ENCODE measurements at regions not wholly inside any gene's neighbourhood (a gene's known extent, or its start where the extent isn't known, plus 50 kb on each side); places are given as distances from the start of the nearest gene placed in this dataset.

DNA sequence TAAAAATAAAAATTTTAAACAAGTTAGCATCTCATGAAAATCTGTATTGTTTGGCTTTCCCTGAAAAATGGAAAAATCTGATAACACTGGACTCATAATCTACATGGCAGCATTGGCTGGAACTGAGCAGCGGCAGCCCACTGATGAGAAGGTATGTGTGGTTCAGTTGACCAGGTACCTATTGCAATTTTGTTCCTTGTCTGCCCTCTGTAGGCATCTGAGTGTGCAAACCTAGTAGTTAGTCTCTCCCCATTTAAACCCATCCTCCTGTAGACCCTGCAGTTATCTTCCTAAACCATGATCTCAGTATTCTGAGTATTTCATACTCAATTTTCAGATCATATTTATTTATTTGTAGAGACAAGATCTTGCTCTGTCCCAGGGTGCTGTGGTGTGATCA, 59.4 kb upstream of the SERBP1 start:
- Histone ChIP-seq H3K79me2 (ENCODE audit: insufficient read depth, low read length) (no peaks in the 10 kb centered on the region), H3K9me2 (ENCODE audit: insufficient read depth) (no peaks in the 10 kb centered on the region), H3K4me1 (ENCODE audit: control insufficient read depth in 1 of 2, insufficient read depth in 2 of 2, low read length in 2 of 2) (no peaks in the 10 kb centered on the region), H3K36me3 (ENCODE audit: control insufficient read depth in 1 of 2, insufficient read depth in 2 of 2, low read length in 2 of 2) (no peaks in the 10 kb centered on the region), H3K9me3 (ENCODE audit: control insufficient read depth in 1 of 2, insufficient read depth in 1 of 2, low read depth in 1 of 2, low read length in 2 of 2) (no peaks in the 10 kb centered on the region), H2AFZ (ENCODE audit: low read depth, low read length, poor library complexity, severe bottlenecking) (no peak overlapping the region), H3K4me3 (replicated peaks in 1 of 2; ENCODE audit: low read depth in 1 of 2, low read length in 2 of 2) (no peak overlapping the region), H3K27me3 (ENCODE audit: insufficient read depth, low read length) (no peaks in the 10 kb centered on the region), H4K20me1 (ENCODE audit: insufficient read depth) (no peaks in the 10 kb centered on the region), H3K9ac (ENCODE audit: low read length) (no peak overlapping the region), H3K27ac (ENCODE audit: low read depth, low read length) (no peak overlapping the region), H3K4me2 (ENCODE audit: low read length) (no peak overlapping the region)
- DNase-seq (ENCODE audit: low read depth, low spot score) (peak; percentile 13), ATAC-seq (peak; percentile 78)
- ChIA-PET POLR2A (no interaction called here), RAD21 (ENCODE audit: low non-redundant PET in 1 of 2, low total read pairs in 2 of 2, uncharacterized antibody in 2 of 2, unreplicated experiment in 2 of 2) (no interaction called here), CTCF (interaction anchor here (1.4 to 4.0 kb wide), 4 partner anchors 11 to 277 kb away, joined by 5 to 24 read pairs (median 7); no protein-coding TSS in a partner anchor)
- intact Hi-C loops (cut with micrococcal nuclease): loop anchor here (1.0 kb wide), 1 partner anchor 142 kb away; no protein-coding TSS in a partner anchor
- TF ChIP-seq ZNF274 (IDR thresholded peaks at IDR 0.05; ENCODE audit: low read depth, low read length) (no peak), SRF (IDR thresholded peaks at IDR 0.05; ENCODE audit: low read depth) (no peak), RAD21 (IDR thresholded peaks at IDR 0.05; ENCODE audit: low read depth) (peak; percentile 76)
- TF ChIP-seq, protein P1, sequence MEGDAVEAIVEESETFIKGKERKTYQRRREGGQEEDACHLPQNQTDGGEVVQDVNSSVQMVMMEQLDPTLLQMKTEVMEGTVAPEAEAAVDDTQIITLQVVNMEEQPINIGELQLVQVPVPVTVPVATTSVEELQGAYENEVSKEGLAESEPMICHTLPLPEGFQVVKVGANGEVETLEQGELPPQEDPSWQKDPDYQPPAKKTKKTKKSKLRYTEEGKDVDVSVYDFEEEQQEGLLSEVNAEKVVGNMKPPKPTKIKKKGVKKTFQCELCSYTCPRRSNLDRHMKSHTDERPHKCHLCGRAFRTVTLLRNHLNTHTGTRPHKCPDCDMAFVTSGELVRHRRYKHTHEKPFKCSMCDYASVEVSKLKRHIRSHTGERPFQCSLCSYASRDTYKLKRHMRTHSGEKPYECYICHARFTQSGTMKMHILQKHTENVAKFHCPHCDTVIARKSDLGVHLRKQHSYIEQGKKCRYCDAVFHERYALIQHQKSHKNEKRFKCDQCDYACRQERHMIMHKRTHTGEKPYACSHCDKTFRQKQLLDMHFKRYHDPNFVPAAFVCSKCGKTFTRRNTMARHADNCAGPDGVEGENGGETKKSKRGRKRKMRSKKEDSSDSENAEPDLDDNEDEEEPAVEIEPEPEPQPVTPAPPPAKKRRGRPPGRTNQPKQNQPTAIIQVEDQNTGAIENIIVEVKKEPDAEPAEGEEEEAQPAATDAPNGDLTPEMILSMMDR (IDR thresholded peaks at IDR 0.05 in 2 of 3, conservative IDR thresholded peaks at IDR 0.05 in 1 of 3; ENCODE audit: borderline replicate concordance in 1 of 3, insufficient read depth in 1 of 3, low read depth in 2 of 3, low read length in 2 of 3): peak; percentile 7 to 49 (median 29); a peak in 2 of 6 replicates
- BruUV-seq (replicated peaks): no TSS peak

DNA sequence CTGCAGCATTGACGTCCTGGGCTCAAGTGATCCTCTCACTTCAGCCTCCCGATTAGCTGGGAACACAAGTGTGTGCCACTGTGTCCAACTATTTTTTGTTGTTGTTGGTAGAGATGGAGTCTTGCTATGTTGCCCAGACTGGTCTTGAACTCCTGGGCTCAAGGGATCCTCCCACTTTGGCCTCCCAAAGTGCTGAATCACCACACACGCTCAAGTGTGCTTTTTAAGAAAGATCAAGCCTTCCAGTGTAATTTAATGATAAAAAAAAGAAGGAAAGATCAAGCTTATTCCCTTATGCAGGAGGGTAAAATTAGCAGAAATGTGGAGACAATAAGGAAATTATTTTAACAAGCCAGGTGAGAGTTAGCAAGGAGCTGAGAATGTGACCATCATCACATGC, 61.1 kb upstream of the SERBP1 start:
- no peaks in the 10 kb centered on the region for H3K36me3 ChIP-seq (ENCODE audit: control insufficient read depth in 1 of 2, insufficient read depth in 2 of 2, low read length in 2 of 2)

More for the DNA sequence above, 61.1 kb upstream of the SERBP1 start:
- Histone ChIP-seq H3K9ac (ENCODE audit: low read length) (no peak overlapping the region), H3K4me2 (ENCODE audit: low read length) (no peak overlapping the region), H3K27ac (ENCODE audit: low read depth, low read length) (no peak overlapping the region), H4K20me1 (ENCODE audit: insufficient read depth) (no peaks in the 10 kb centered on the region), H3K27me3 (ENCODE audit: insufficient read depth, low read length) (no peaks in the 10 kb centered on the region), H3K4me3 (replicated peaks in 1 of 2; ENCODE audit: low read depth in 1 of 2, low read length in 2 of 2) (no peak overlapping the region), H3K9me2 (ENCODE audit: insufficient read depth) (no peaks in the 10 kb centered on the region), H3K9me3 (ENCODE audit: control insufficient read depth in 1 of 2, insufficient read depth in 1 of 2, low read depth in 1 of 2, low read length in 2 of 2) (no peaks in the 10 kb centered on the region), H2AFZ (ENCODE audit: low read depth, low read length, poor library complexity, severe bottlenecking) (no peak overlapping the region), H3K4me1 (ENCODE audit: control insufficient read depth in 1 of 2, insufficient read depth in 2 of 2, low read length in 2 of 2) (no peaks in the 10 kb centered on the region), H3K79me2 (ENCODE audit: insufficient read depth, low read length) (no peaks in the 10 kb centered on the region)
- ATAC-seq (no peak), DNase-seq (ENCODE audit: low read depth, low spot score) (no peak)
- RAD21 ChIA-PET (ENCODE audit: low non-redundant PET in 1 of 2, low total read pairs in 2 of 2, uncharacterized antibody in 2 of 2, unreplicated experiment in 2 of 2): no interaction called here
- intact Hi-C loops (cut with micrococcal nuclease): no loop called here
- TF ChIP-seq EZH2 (IDR thresholded peaks at IDR 0.05): no peak
- no peak for TF ChIP-seq YY1 (IDR thresholded peaks at IDR 0.05; ENCODE audit: extremely low read depth, insufficient replicate concordance, low read depth, low read length)
- TF ChIP-seq FOSL1 (IDR thresholded peaks at IDR 0.05; ENCODE audit: low read depth): no peak
- no peak for TF ChIP-seq ZNF274 (IDR thresholded peaks at IDR 0.05; ENCODE audit: low read depth, low read length)
- TF ChIP-seq, protein P1 (IDR thresholded peaks at IDR 0.05 in 2 of 3, conservative IDR thresholded peaks at IDR 0.05 in 1 of 3; ENCODE audit: borderline replicate concordance in 1 of 3, insufficient read depth in 1 of 3, low read depth in 2 of 3, low read length in 2 of 3): no peak
- TF ChIP-seq CEBPB (IDR thresholded peaks at IDR 0.05; ENCODE audit: low read depth): no peak
- no peak for TF ChIP-seq POLR2A (IDR thresholded peaks at IDR 0.05; ENCODE audit: borderline replicate concordance, extremely low read depth, insufficient read depth, insufficient read length)
- no peak for TF ChIP-seq EZH2phosphoT487 (IDR thresholded peaks at IDR 0.05; ENCODE audit: borderline replicate concordance)
- TF ChIP-seq TCF7L2 (IDR thresholded peaks at IDR 0.05; ENCODE audit: borderline replicate concordance, extremely low read depth, insufficient read depth, insufficient read length): no peak
- BruUV-seq (replicated peaks): no TSS peak
- POLR2A ChIA-PET: no interaction called here
- CTCF ChIA-PET: interaction anchor here (1.2 to 4.0 kb wide), 3 partner anchors 9 to 278 kb away, joined by 3 to 24 read pairs (median 10); no protein-coding TSS in a partner anchor
